ENCODE measurements at regions not wholly inside any gene's neighbourhood (a gene's known extent, or its start where the extent isn't known, plus 50 kb on each side); places are given as distances from the start of the nearest gene placed in this dataset.

DNA sequence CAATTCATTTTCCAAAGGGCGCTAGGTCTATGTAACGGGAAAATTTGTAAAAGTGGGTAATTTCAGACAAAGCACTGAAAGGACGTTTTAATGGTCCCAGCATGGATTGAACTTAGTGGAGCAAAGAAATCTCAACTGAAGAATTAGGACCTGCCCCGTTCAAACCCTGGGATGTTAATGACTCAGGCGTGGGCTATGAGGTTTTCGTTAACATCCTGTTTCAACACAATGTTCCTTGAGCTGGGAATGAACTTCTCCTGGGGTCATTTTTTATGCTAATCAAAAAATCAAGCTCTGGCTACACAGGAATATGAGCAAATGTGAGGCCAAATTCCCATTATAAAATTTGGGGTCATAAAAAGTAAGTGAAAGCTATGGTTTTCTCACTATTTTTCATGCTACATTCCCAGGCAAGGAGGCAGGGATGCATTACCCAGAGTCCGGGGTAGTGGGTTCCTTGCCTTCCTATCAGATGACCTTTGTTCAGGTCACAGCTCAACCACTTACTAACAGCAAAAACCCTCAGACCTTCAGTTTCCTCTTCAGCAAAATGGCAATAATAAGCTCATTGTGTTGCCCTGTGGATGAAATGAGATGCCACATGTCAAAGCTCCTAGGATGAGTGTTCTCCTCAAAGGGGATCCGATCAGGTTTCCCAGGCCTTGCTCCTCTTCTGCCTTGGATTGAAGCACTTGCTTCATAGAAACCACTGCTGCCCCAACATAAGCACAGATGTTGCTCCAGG, 271.4 kb downstream of the ARRDC4 start:
- TF ChIP-seq EP300 (IDR thresholded peaks at IDR 0.05) = no peak
- TF ChIP-seq, protein P1, sequence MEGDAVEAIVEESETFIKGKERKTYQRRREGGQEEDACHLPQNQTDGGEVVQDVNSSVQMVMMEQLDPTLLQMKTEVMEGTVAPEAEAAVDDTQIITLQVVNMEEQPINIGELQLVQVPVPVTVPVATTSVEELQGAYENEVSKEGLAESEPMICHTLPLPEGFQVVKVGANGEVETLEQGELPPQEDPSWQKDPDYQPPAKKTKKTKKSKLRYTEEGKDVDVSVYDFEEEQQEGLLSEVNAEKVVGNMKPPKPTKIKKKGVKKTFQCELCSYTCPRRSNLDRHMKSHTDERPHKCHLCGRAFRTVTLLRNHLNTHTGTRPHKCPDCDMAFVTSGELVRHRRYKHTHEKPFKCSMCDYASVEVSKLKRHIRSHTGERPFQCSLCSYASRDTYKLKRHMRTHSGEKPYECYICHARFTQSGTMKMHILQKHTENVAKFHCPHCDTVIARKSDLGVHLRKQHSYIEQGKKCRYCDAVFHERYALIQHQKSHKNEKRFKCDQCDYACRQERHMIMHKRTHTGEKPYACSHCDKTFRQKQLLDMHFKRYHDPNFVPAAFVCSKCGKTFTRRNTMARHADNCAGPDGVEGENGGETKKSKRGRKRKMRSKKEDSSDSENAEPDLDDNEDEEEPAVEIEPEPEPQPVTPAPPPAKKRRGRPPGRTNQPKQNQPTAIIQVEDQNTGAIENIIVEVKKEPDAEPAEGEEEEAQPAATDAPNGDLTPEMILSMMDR (IDR thresholded peaks at IDR 0.05) = no peak
- TF ChIP-seq POLR2AphosphoS5 (IDR thresholded peaks at IDR 0.05) = no peak

Measured in suprapubic skin (tissue), 4 donors.